ENCODE measurements at regions not wholly inside any gene's neighbourhood (a gene's known extent, or its start where the extent isn't known, plus 50 kb on each side); places are given as distances from the start of the nearest gene placed in this dataset.

- Histone ChIP-seq H2AFZ (ENCODE audit: low read depth, low read length, severe bottlenecking) (no peak overlapping the region), H3K27ac (ENCODE audit: low read depth, low read length) (no peak overlapping the region), H3K4me3 (ENCODE audit: insufficient read depth, low read length, poor library complexity, severe bottlenecking) (no peak overlapping the region), H3K4me2 (ENCODE audit: low read depth, low read length, poor library complexity, severe bottlenecking) (no peak overlapping the region), H3K36me3 (ENCODE audit: low read length) (no peaks in the 10 kb centered on the region), H3K79me2 (ENCODE audit: insufficient read depth, low read length) (no peaks in the 10 kb centered on the region), H3K9ac (ENCODE audit: low read length) (no peak overlapping the region), H3K9me3 (ENCODE audit: insufficient read depth, low read length) (no peaks in the 10 kb centered on the region), H3K9me2 (replicated peaks; ENCODE audit: insufficient read depth, low read length) (no peaks in the 10 kb centered on the region), H3F3A (ENCODE audit: insufficient read depth) (no peaks in the 10 kb centered on the region), H3K27me3 (ENCODE audit: low read length) (no peaks in the 10 kb centered on the region), H4K20me1 (ENCODE audit: low read depth, low read length) (no peaks in the 10 kb centered on the region)
- TF ChIP-seq, protein P1, sequence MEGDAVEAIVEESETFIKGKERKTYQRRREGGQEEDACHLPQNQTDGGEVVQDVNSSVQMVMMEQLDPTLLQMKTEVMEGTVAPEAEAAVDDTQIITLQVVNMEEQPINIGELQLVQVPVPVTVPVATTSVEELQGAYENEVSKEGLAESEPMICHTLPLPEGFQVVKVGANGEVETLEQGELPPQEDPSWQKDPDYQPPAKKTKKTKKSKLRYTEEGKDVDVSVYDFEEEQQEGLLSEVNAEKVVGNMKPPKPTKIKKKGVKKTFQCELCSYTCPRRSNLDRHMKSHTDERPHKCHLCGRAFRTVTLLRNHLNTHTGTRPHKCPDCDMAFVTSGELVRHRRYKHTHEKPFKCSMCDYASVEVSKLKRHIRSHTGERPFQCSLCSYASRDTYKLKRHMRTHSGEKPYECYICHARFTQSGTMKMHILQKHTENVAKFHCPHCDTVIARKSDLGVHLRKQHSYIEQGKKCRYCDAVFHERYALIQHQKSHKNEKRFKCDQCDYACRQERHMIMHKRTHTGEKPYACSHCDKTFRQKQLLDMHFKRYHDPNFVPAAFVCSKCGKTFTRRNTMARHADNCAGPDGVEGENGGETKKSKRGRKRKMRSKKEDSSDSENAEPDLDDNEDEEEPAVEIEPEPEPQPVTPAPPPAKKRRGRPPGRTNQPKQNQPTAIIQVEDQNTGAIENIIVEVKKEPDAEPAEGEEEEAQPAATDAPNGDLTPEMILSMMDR (IDR thresholded peaks at IDR 0.05; ENCODE audit: insufficient read depth, low read length, poor library complexity, severe bottlenecking) = no peak
- TF ChIP-seq EZH2phosphoT487 (conservative IDR thresholded peaks at IDR 0.05; ENCODE audit: low read length) = no peak
Observed at GRCh38 chr21:26331205-26331980, 160.8 kb upstream of the APP start.

GRCh38 chr21:26320596-26320995 is 150.0 kb upstream of the APP start:
- H3F3A ChIP-seq (ENCODE audit: insufficient read depth) = no peaks in the 10 kb centered on the region
- H3K4me2 ChIP-seq (ENCODE audit: low read depth, low read length, poor library complexity, severe bottlenecking) = no peak overlapping the region
- no peak overlapping the region for H3K9ac ChIP-seq (ENCODE audit: low read length)
- no peak overlapping the region for H3K27ac ChIP-seq (ENCODE audit: low read depth, low read length)
- H3K36me3 ChIP-seq (ENCODE audit: low read length) = no peaks in the 10 kb centered on the region
- no peaks in the 10 kb centered on the region for H3K79me2 ChIP-seq (ENCODE audit: insufficient read depth, low read length)
- TF ChIP-seq, protein P1 (IDR thresholded peaks at IDR 0.05; ENCODE audit: insufficient read depth, low read length, poor library complexity, severe bottlenecking) = no peak
- no peak for TF ChIP-seq EZH2phosphoT487 (conservative IDR thresholded peaks at IDR 0.05; ENCODE audit: low read length)
- H3K27me3 ChIP-seq (ENCODE audit: low read length) = no peaks in the 10 kb centered on the region
- H2AFZ ChIP-seq (ENCODE audit: low read depth, low read length, severe bottlenecking) = no peak overlapping the region
- no peak overlapping the region for H3K4me3 ChIP-seq (ENCODE audit: insufficient read depth, low read length, poor library complexity, severe bottlenecking)
- H4K20me1 ChIP-seq (ENCODE audit: low read depth, low read length) = no peaks in the 10 kb centered on the region
- no peaks in the 10 kb centered on the region for H3K9me2 ChIP-seq (replicated peaks; ENCODE audit: insufficient read depth, low read length)
- H3K9me3 ChIP-seq (ENCODE audit: insufficient read depth, low read length) = 0 out of 2 replicates have a peak, but pooled peaks cover 3% of the 10 kb centered on the region

DNA sequence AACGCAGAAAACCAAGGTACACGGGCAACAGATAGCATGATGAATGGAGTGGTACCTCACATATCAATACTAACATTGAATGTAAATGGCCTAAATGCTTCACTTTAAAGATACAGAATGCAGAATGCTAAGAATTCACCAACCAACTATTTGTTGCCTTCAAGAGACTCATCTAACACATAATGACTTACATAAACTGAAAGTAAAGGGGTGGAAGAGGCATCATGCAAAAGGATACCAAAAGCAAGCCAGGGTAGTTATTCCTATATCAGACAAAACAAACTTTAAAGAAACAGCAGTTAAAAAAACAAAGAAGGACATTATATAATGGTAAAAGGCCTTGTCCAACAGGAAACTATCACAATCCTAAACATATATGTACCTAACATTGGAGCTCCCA is 137.1 kb upstream of the APP start:
- H3K4me3 ChIP-seq (ENCODE audit: insufficient read depth, low read length, poor library complexity, severe bottlenecking) = no peak overlapping the region
- H3K4me2 ChIP-seq (ENCODE audit: low read depth, low read length, poor library complexity, severe bottlenecking) = no peak overlapping the region
- no peaks in the 10 kb centered on the region for H4K20me1 ChIP-seq (ENCODE audit: low read depth, low read length)
- H3F3A ChIP-seq (ENCODE audit: insufficient read depth) = no peaks in the 10 kb centered on the region
- H3K9ac ChIP-seq (ENCODE audit: low read length) = no peak overlapping the region
- H3K27me3 ChIP-seq (ENCODE audit: low read length) = no peaks in the 10 kb centered on the region
- no peaks in the 10 kb centered on the region for H3K9me2 ChIP-seq (replicated peaks; ENCODE audit: insufficient read depth, low read length)
- no peaks in the 10 kb centered on the region; the same call in 1 of the 2 replicates for H3K9me3 ChIP-seq (ENCODE audit: insufficient read depth, low read length)
- no peak overlapping the region for H2AFZ ChIP-seq (ENCODE audit: low read depth, low read length, severe bottlenecking)
- H3K79me2 ChIP-seq (ENCODE audit: insufficient read depth, low read length) = no peaks in the 10 kb centered on the region
- H3K36me3 ChIP-seq (ENCODE audit: low read length) = no peaks in the 10 kb centered on the region
- TF ChIP-seq, protein P1 (IDR thresholded peaks at IDR 0.05; ENCODE audit: insufficient read depth, low read length, poor library complexity, severe bottlenecking) = no peak
- no peak for TF ChIP-seq EZH2phosphoT487 (conservative IDR thresholded peaks at IDR 0.05; ENCODE audit: low read length)
- H3K27ac ChIP-seq (ENCODE audit: low read depth, low read length) = no peak overlapping the region
